ENCODE measurements at regions not wholly inside any gene's neighbourhood (a gene's known extent, or its start where the extent isn't known, plus 50 kb on each side); places are given as distances from the start of the nearest gene placed in this dataset.

DNA sequence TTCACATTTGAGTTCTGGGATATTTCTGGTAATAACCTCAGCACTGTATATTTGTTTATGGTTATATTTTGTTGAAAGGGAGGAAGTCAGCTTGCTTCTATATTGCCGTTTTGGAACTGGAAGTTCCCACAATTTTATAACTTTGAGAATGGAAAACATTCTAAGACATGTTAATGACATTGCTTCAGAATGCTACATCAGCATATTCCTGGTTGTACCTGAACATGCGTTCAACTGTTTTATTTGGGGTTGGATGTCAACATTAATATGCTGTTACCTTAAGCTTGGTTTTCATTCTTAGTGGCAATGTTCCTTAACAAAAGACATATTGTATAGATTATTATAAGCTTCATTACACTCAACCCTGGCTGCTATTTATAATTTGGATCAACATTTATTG is 489.4 kb upstream of the MAGEB18 start (continued):
- no peak for TF ChIP-seq ZNF114 (tag by site-specific recombination; IDR thresholded peaks at IDR 0.05)
- TF ChIP-seq BCL11A (tag by site-specific recombination; IDR thresholded peaks at IDR 0.05; ENCODE audit: low read depth) = no peak
- TF ChIP-seq, protein P1, sequence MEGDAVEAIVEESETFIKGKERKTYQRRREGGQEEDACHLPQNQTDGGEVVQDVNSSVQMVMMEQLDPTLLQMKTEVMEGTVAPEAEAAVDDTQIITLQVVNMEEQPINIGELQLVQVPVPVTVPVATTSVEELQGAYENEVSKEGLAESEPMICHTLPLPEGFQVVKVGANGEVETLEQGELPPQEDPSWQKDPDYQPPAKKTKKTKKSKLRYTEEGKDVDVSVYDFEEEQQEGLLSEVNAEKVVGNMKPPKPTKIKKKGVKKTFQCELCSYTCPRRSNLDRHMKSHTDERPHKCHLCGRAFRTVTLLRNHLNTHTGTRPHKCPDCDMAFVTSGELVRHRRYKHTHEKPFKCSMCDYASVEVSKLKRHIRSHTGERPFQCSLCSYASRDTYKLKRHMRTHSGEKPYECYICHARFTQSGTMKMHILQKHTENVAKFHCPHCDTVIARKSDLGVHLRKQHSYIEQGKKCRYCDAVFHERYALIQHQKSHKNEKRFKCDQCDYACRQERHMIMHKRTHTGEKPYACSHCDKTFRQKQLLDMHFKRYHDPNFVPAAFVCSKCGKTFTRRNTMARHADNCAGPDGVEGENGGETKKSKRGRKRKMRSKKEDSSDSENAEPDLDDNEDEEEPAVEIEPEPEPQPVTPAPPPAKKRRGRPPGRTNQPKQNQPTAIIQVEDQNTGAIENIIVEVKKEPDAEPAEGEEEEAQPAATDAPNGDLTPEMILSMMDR (tag by site-specific recombination; IDR thresholded peaks at IDR 0.05) = no peak
- TF ChIP-seq, protein P2, sequence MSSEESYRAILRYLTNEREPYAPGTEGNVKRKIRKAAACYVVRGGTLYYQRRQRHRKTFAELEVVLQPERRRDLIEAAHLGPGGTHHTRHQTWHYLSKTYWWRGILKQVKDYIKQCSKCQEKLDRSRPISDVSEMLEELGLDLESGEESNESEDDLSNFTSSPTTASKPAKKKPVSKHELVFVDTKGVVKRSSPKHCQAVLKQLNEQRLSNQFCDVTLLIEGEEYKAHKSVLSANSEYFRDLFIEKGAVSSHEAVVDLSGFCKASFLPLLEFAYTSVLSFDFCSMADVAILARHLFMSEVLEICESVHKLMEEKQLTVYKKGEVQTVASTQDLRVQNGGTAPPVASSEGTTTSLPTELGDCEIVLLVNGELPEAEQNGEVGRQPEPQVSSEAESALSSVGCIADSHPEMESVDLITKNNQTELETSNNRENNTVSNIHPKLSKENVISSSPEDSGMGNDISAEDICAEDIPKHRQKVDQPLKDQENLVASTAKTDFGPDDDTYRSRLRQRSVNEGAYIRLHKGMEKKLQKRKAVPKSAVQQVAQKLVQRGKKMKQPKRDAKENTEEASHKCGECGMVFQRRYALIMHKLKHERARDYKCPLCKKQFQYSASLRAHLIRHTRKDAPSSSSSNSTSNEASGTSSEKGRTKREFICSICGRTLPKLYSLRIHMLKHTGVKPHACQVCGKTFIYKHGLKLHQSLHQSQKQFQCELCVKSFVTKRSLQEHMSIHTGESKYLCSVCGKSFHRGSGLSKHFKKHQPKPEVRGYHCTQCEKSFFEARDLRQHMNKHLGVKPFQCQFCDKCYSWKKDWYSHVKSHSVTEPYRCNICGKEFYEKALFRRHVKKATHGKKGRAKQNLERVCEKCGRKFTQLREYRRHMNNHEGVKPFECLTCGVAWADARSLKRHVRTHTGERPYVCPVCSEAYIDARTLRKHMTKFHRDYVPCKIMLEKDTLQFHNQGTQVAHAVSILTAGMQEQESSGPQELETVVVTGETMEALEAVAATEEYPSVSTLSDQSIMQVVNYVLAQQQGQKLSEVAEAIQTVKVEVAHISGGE (tag by site-specific recombination; conservative IDR thresholded peaks at IDR 0.05; ENCODE audit: low read depth) = no peak
- TF ChIP-seq GLIS1 (tag by site-specific recombination; IDR thresholded peaks at IDR 0.05) = no peak
- no peak for TF ChIP-seq ZNF350 (tag by site-specific recombination; IDR thresholded peaks at IDR 0.05)
- no peak for TF ChIP-seq ZNF677 (tag by site-specific recombination; IDR thresholded peaks at IDR 0.05)
- TF ChIP-seq ZNF175 (tag by site-specific recombination; IDR thresholded peaks at IDR 0.05) = no peak
- TF ChIP-seq ZNF24 (tag by site-specific recombination; IDR thresholded peaks at IDR 0.05) = no peak

DNA sequence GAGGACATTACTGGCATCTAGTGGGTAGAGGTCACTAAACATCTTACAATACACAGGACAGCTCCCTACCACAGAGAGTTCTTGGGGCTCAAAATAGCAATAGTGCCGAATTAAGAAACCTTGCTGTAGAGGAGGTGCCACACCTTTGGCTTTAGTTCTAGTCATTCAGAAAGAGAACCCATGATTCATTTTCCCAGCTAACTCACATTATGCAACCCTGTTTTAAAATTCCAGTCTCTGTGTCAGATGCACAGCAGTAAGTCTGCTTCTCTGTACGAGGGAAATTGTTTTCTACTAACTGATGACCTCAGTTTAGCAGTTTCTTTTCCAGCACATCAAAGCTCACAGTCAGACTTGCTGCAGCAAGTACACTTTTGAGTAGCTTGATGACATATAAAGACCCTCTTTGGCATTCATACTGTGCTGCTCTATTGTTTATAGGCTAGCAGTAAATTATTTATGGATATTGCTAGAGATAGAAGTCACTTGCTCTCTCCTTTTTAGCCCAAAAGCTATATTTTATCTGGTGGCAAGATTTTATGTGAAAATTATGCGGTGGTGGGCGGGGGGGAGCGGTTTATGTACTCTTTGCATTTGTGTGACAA is 487.8 kb upstream of the MAGEB18 start:
- no peaks in the 10 kb centered on the region for H3K36me3 ChIP-seq (ENCODE audit: control insufficient read depth in 2 of 2, insufficient read depth in 1 of 2, low read length in 2 of 2)
- H3K27ac ChIP-seq (ENCODE audit: extremely low read depth, low read depth, low read length) = no peak overlapping the region
- H3K4me1 ChIP-seq (ENCODE audit: control insufficient read depth, insufficient read depth, low read length) = no peaks in the 10 kb centered on the region
- H3K9me3 ChIP-seq (ENCODE audit: control insufficient read depth, insufficient read depth, low read depth, low read length) = no peaks in the 10 kb centered on the region
- CTCF ChIA-PET = no interaction called here
- POLR2A ChIA-PET = no interaction called here
- no peak overlapping the region for H3K4me3 ChIP-seq (ENCODE audit: low read depth, low read length)
- TF ChIP-seq ZNF266 (tag by site-specific recombination; IDR thresholded peaks at IDR 0.05; ENCODE audit: low read depth) (no peak), ZNF214 (tag by site-specific recombination; IDR thresholded peaks at IDR 0.05; ENCODE audit: borderline replicate concordance) (no peak), ZNF23 (tag by site-specific recombination; IDR thresholded peaks at IDR 0.05; ENCODE audit: borderline replicate concordance) (no peak), OSR2 (tag by site-specific recombination; IDR thresholded peaks at IDR 0.05) (no peak), ZNF785 (tag by site-specific recombination; IDR thresholded peaks at IDR 0.05) (no peak), ZNF670 (tag by site-specific recombination; IDR thresholded peaks at IDR 0.05; ENCODE audit: low read depth) (no peak), ZNF707 (tag by site-specific recombination; IDR thresholded peaks at IDR 0.05) (no peak), ZNF529 (tag by site-specific recombination; IDR thresholded peaks at IDR 0.05; ENCODE audit: insufficient replicate concordance) (no peak), ZNF311 (tag by site-specific recombination; IDR thresholded peaks at IDR 0.05; ENCODE audit: borderline replicate concordance) (no peak)
- TF ChIP-seq, protein P3, sequence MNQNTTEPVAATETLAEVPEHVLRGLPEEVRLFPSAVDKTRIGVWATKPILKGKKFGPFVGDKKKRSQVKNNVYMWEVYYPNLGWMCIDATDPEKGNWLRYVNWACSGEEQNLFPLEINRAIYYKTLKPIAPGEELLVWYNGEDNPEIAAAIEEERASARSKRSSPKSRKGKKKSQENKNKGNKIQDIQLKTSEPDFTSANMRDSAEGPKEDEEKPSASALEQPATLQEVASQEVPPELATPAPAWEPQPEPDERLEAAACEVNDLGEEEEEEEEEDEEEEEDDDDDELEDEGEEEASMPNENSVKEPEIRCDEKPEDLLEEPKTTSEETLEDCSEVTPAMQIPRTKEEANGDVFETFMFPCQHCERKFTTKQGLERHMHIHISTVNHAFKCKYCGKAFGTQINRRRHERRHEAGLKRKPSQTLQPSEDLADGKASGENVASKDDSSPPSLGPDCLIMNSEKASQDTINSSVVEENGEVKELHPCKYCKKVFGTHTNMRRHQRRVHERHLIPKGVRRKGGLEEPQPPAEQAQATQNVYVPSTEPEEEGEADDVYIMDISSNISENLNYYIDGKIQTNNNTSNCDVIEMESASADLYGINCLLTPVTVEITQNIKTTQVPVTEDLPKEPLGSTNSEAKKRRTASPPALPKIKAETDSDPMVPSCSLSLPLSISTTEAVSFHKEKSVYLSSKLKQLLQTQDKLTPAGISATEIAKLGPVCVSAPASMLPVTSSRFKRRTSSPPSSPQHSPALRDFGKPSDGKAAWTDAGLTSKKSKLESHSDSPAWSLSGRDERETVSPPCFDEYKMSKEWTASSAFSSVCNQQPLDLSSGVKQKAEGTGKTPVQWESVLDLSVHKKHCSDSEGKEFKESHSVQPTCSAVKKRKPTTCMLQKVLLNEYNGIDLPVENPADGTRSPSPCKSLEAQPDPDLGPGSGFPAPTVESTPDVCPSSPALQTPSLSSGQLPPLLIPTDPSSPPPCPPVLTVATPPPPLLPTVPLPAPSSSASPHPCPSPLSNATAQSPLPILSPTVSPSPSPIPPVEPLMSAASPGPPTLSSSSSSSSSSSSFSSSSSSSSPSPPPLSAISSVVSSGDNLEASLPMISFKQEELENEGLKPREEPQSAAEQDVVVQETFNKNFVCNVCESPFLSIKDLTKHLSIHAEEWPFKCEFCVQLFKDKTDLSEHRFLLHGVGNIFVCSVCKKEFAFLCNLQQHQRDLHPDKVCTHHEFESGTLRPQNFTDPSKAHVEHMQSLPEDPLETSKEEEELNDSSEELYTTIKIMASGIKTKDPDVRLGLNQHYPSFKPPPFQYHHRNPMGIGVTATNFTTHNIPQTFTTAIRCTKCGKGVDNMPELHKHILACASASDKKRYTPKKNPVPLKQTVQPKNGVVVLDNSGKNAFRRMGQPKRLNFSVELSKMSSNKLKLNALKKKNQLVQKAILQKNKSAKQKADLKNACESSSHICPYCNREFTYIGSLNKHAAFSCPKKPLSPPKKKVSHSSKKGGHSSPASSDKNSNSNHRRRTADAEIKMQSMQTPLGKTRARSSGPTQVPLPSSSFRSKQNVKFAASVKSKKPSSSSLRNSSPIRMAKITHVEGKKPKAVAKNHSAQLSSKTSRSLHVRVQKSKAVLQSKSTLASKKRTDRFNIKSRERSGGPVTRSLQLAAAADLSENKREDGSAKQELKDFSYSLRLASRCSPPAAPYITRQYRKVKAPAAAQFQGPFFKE (tag by site-specific recombination; IDR thresholded peaks at IDR 0.05; ENCODE audit: borderline replicate concordance) = no peak
- TF ChIP-seq, protein P4, sequence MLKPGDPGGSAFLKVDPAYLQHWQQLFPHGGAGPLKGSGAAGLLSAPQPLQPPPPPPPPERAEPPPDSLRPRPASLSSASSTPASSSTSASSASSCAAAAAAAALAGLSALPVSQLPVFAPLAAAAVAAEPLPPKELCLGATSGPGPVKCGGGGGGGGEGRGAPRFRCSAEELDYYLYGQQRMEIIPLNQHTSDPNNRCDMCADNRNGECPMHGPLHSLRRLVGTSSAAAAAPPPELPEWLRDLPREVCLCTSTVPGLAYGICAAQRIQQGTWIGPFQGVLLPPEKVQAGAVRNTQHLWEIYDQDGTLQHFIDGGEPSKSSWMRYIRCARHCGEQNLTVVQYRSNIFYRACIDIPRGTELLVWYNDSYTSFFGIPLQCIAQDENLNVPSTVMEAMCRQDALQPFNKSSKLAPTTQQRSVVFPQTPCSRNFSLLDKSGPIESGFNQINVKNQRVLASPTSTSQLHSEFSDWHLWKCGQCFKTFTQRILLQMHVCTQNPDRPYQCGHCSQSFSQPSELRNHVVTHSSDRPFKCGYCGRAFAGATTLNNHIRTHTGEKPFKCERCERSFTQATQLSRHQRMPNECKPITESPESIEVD (tag by site-specific recombination; IDR thresholded peaks at IDR 0.05) = no peak
- TF ChIP-seq, protein P5, sequence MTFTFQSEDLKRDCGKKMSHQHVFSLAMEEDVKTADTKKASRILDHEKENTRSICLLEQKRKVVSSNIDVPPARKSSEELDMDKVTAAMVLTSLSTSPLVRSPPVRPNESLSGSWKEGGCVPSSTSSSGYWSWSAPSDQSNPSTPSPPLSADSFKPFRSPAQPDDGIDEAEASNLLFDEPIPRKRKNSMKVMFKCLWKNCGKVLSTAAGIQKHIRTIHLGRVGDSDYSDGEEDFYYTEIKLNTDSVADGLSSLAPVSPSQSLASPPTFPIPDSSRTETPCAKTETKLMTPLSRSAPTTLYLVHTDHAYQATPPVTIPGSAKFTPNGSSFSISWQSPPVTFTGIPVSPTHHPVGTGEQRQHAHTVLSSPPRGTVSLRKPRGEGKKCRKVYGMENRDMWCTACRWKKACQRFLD (tag by site-specific recombination; IDR thresholded peaks at IDR 0.05) = no peak

Measured in HEK293 (cell line).